ENCODE measurements at regions not wholly inside any gene's neighbourhood (a gene's known extent, or its start where the extent isn't known, plus 50 kb on each side); places are given as distances from the start of the nearest gene placed in this dataset.

DNA sequence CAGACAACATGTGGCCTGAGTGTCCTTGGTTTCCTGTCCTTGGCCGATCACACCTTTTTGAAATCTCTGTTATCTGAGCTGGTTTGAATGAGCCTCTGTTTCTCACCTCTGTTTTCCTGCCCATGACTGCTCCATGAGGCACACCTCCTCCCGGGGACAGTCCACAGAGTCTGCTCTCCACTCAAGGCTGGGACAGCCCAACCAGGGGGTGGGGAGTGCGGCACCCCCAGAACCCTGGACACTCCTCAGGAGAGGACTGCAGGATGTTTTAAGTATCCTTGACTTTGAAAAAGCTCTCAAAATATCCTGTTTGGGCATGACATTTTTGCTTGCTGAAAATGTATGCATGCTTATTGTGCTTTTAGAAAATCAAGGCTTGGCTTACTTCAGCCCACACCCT, 333.0 kb upstream of the N4BP1 start:
- Histone ChIP-seq H3K9me3 (no peaks in the 10 kb centered on the region), H3K9ac (no peak overlapping the region), H4K20me1 (ENCODE audit: insufficient read depth) (no peaks in the 10 kb centered on the region), H3F3A (replicated peaks; ENCODE audit: insufficient read depth) (no peaks in the 10 kb centered on the region), H3K9me2 (no peaks in the 10 kb centered on the region), H3K4me3 (ENCODE audit: low read depth in 2 of 2, low read length in 1 of 2) (no peak overlapping the region), H3K36me3 (replicated peaks in 1 of 2; ENCODE audit: control insufficient read depth in 1 of 2, insufficient read depth in 2 of 2, low read length in 1 of 2) (no peaks in the 10 kb centered on the region), H2AFZ (ENCODE audit: low read depth) (no peak overlapping the region), H3K4me1 (ENCODE audit: control insufficient read depth in 1 of 2, insufficient read depth in 2 of 2, low read depth in 1 of 2, low read length in 1 of 2) (peaks cover 0 to 3% of the 10 kb centered on the region in 2 experiments; a peak in 1 of 4 replicates), H3K27ac (ENCODE audit: low read depth in 2 of 2, low read length in 1 of 2) (no peak overlapping the region), H3K4me2 (no peak overlapping the region), H3K79me2 (ENCODE audit: insufficient read depth) (no peaks in the 10 kb centered on the region), H3K27me3 (ENCODE audit: insufficient read depth) (no peaks in the 10 kb centered on the region)
- 24% methylated on average over 3 of the region's 3 CpGs for WGBS (ENCODE audit: low lambda C conversion rate)
- TF ChIP-seq, protein P1, sequence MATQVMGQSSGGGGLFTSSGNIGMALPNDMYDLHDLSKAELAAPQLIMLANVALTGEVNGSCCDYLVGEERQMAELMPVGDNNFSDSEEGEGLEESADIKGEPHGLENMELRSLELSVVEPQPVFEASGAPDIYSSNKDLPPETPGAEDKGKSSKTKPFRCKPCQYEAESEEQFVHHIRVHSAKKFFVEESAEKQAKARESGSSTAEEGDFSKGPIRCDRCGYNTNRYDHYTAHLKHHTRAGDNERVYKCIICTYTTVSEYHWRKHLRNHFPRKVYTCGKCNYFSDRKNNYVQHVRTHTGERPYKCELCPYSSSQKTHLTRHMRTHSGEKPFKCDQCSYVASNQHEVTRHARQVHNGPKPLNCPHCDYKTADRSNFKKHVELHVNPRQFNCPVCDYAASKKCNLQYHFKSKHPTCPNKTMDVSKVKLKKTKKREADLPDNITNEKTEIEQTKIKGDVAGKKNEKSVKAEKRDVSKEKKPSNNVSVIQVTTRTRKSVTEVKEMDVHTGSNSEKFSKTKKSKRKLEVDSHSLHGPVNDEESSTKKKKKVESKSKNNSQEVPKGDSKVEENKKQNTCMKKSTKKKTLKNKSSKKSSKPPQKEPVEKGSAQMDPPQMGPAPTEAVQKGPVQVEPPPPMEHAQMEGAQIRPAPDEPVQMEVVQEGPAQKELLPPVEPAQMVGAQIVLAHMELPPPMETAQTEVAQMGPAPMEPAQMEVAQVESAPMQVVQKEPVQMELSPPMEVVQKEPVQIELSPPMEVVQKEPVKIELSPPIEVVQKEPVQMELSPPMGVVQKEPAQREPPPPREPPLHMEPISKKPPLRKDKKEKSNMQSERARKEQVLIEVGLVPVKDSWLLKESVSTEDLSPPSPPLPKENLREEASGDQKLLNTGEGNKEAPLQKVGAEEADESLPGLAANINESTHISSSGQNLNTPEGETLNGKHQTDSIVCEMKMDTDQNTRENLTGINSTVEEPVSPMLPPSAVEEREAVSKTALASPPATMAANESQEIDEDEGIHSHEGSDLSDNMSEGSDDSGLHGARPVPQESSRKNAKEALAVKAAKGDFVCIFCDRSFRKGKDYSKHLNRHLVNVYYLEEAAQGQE (IDR thresholded peaks at IDR 0.05; ENCODE audit: low read depth, low read length) = no peak
- POLR2A ChIA-PET = no interaction called here
- CTCF ChIA-PET = interaction anchor here (1.0 kb wide), 1 partner anchor 110 kb away, joined by 3 read pairs; no protein-coding TSS in a partner anchor
- no peak for DNase-seq

DNA sequence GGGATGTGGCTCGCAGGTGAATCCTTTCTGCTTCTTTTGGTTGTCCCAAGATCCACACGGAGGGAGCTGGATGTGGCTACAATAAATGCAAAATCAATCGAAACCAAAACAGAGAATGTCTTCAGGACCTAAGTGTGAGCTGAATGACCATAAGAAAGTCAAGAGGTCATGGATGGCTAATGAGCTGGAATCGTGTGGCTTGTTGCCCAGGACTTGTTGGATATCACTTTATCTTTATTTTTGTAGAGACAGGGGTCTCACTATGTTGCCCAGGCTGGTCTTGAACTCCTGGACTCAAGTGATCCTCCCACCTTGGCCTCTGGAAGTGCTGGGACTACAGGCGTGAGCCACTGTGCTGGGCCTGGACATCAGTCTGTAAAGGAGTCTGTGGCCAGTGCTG, 326.8 kb upstream of the N4BP1 start:
- H3K4me3 ChIP-seq (ENCODE audit: low read depth in 2 of 2, low read length in 1 of 2) = no peak overlapping the region
- POLR2A ChIA-PET = no interaction called here
- H3K4me2 ChIP-seq = no peak overlapping the region
- H3K27me3 ChIP-seq (ENCODE audit: insufficient read depth) = no peaks in the 10 kb centered on the region
- no peak overlapping the region for H3K27ac ChIP-seq (ENCODE audit: low read depth in 2 of 2, low read length in 1 of 2)
- 26% methylated on average over 5 of the region's 5 CpGs for WGBS (ENCODE audit: low lambda C conversion rate)
- H4K20me1 ChIP-seq (ENCODE audit: insufficient read depth) = no peaks in the 10 kb centered on the region
- no peaks in the 10 kb centered on the region for H3K36me3 ChIP-seq (replicated peaks in 1 of 2; ENCODE audit: control insufficient read depth in 1 of 2, insufficient read depth in 2 of 2, low read length in 1 of 2)
- no peaks in the 10 kb centered on the region for H3K9me3 ChIP-seq
- TF ChIP-seq MEF2A (IDR thresholded peaks at IDR 0.05; ENCODE audit: borderline replicate concordance, low read depth) = no peak
- no peak for TF ChIP-seq TEAD4 (IDR thresholded peaks at IDR 0.05; ENCODE audit: borderline replicate concordance, insufficient read depth)
- TF ChIP-seq, protein P2, sequence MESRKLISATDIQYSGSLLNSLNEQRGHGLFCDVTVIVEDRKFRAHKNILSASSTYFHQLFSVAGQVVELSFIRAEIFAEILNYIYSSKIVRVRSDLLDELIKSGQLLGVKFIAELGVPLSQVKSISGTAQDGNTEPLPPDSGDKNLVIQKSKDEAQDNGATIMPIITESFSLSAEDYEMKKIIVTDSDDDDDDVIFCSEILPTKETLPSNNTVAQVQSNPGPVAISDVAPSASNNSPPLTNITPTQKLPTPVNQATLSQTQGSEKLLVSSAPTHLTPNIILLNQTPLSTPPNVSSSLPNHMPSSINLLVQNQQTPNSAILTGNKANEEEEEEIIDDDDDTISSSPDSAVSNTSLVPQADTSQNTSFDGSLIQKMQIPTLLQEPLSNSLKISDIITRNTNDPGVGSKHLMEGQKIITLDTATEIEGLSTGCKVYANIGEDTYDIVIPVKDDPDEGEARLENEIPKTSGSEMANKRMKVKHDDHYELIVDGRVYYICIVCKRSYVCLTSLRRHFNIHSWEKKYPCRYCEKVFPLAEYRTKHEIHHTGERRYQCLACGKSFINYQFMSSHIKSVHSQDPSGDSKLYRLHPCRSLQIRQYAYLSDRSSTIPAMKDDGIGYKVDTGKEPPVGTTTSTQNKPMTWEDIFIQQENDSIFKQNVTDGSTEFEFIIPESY (IDR thresholded peaks at IDR 0.05; ENCODE audit: borderline replicate concordance, low read depth) = no peak
- no peak for TF ChIP-seq EZH2phosphoT487 (IDR thresholded peaks at IDR 0.05; ENCODE audit: borderline replicate concordance, low read depth)
- TF ChIP-seq, protein P3, sequence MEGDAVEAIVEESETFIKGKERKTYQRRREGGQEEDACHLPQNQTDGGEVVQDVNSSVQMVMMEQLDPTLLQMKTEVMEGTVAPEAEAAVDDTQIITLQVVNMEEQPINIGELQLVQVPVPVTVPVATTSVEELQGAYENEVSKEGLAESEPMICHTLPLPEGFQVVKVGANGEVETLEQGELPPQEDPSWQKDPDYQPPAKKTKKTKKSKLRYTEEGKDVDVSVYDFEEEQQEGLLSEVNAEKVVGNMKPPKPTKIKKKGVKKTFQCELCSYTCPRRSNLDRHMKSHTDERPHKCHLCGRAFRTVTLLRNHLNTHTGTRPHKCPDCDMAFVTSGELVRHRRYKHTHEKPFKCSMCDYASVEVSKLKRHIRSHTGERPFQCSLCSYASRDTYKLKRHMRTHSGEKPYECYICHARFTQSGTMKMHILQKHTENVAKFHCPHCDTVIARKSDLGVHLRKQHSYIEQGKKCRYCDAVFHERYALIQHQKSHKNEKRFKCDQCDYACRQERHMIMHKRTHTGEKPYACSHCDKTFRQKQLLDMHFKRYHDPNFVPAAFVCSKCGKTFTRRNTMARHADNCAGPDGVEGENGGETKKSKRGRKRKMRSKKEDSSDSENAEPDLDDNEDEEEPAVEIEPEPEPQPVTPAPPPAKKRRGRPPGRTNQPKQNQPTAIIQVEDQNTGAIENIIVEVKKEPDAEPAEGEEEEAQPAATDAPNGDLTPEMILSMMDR (IDR thresholded peaks at IDR 0.05) = no peak
- TF ChIP-seq YY1 (IDR thresholded peaks at IDR 0.05; ENCODE audit: low read depth) = no peak
- TF ChIP-seq CHD2 (IDR thresholded peaks at IDR 0.05; ENCODE audit: low read length, partially characterized antibody) = no peak
- TF ChIP-seq, protein P4, sequence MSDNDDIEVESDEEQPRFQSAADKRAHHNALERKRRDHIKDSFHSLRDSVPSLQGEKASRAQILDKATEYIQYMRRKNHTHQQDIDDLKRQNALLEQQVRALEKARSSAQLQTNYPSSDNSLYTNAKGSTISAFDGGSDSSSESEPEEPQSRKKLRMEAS (IDR thresholded peaks at IDR 0.05; ENCODE audit: low read depth) = no peak
- TF ChIP-seq, protein P5, sequence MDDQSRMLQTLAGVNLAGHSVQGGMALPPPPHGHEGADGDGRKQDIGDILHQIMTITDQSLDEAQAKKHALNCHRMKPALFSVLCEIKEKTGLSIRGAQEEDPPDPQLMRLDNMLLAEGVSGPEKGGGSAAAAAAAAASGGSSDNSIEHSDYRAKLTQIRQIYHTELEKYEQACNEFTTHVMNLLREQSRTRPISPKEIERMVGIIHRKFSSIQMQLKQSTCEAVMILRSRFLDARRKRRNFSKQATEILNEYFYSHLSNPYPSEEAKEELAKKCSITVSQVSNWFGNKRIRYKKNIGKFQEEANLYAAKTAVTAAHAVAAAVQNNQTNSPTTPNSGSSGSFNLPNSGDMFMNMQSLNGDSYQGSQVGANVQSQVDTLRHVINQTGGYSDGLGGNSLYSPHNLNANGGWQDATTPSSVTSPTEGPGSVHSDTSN (IDR thresholded peaks at IDR 0.05) = no peak
- no peak for TF ChIP-seq ELF1 (IDR thresholded peaks at IDR 0.05)
- no peak for TF ChIP-seq RFX5 (IDR thresholded peaks at IDR 0.05; ENCODE audit: low read length)
- TF ChIP-seq, protein P1 (IDR thresholded peaks at IDR 0.05; ENCODE audit: low read depth, low read length) = no peak
- no peak for TF ChIP-seq FOXM1 (IDR thresholded peaks at IDR 0.05; ENCODE audit: low read depth)
- no peak for TF ChIP-seq GABPA (IDR thresholded peaks at IDR 0.05; ENCODE audit: low read depth)
- no peak for TF ChIP-seq SIN3A (IDR thresholded peaks at IDR 0.05; ENCODE audit: borderline replicate concordance, low read depth, low read length)
- no peaks in the 10 kb centered on the region for H3F3A ChIP-seq (replicated peaks; ENCODE audit: insufficient read depth)
- no peak overlapping the region for H2AFZ ChIP-seq (ENCODE audit: low read depth)
- no peaks in the 10 kb centered on the region for H3K4me1 ChIP-seq (ENCODE audit: control insufficient read depth in 1 of 2, insufficient read depth in 2 of 2, low read depth in 1 of 2, low read length in 1 of 2)
- no peak for DNase-seq
- no peaks in the 10 kb centered on the region for H3K79me2 ChIP-seq (ENCODE audit: insufficient read depth)
- no peaks in the 10 kb centered on the region for H3K9me2 ChIP-seq
- CTCF ChIA-PET = no interaction called here
- no peak overlapping the region for H3K9ac ChIP-seq
